ENCODE measurements at regions not wholly inside any gene's neighbourhood (a gene's known extent, or its start where the extent isn't known, plus 50 kb on each side); places are given as distances from the start of the nearest gene placed in this dataset.

- Histone ChIP-seq H3K27ac (ENCODE audit: low read depth, low read length) (no peak overlapping the region), H3K9me2 (replicated peaks; ENCODE audit: control insufficient read depth, low read length) (no peaks in the 10 kb centered on the region), H3K4me3 (ENCODE audit: low read length) (no peak overlapping the region), H3K4me2 (ENCODE audit: low read length) (no peak overlapping the region), H3K4me1 (ENCODE audit: control insufficient read depth, low read length) (no peaks in the 10 kb centered on the region), H3K36me3 (ENCODE audit: control insufficient read depth, low read length) (no peaks in the 10 kb centered on the region), H3K9me3 (ENCODE audit: control insufficient read depth, insufficient read depth, low read length) (peaks cover 5% of the 10 kb centered on the region; the same call in 1 of the 2 replicates), H3F3A (ENCODE audit: control insufficient read depth, insufficient read depth) (no peaks in the 10 kb centered on the region; the same call in 1 of the 2 replicates), H4K20me1 (ENCODE audit: control insufficient read depth, insufficient read depth, low read depth, low read length) (no peaks in the 10 kb centered on the region), H3K27me3 (ENCODE audit: control insufficient read depth, low read length) (no peaks in the 10 kb centered on the region), H3K79me2 (ENCODE audit: control insufficient read depth, low read length) (no peaks in the 10 kb centered on the region)
- TF ChIP-seq CTCF (IDR thresholded peaks at IDR 0.05; ENCODE audit: low read depth, low read length, poor library complexity, severe bottlenecking) (no peak), EZH2phosphoT487 (IDR thresholded peaks at IDR 0.05; ENCODE audit: borderline replicate concordance, low read length) (no peak)
These were observed 55.5 kb upstream of the DYRK2 start for GRCh38 chr12:67593041-67593440.

- no peak for TF ChIP-seq CTCF (IDR thresholded peaks at IDR 0.05; ENCODE audit: low read depth, low read length, poor library complexity, severe bottlenecking)
- TF ChIP-seq EZH2phosphoT487 (IDR thresholded peaks at IDR 0.05; ENCODE audit: borderline replicate concordance, low read length) = no peak
- Histone ChIP-seq H3K27ac (ENCODE audit: low read depth, low read length) (no peak overlapping the region), H3K9me3 (ENCODE audit: control insufficient read depth, insufficient read depth, low read length) (peaks cover 5% of the 10 kb centered on the region; the same call in 1 of the 2 replicates), H4K20me1 (ENCODE audit: control insufficient read depth, insufficient read depth, low read depth, low read length) (no peaks in the 10 kb centered on the region), H3K9me2 (replicated peaks; ENCODE audit: control insufficient read depth, low read length) (no peaks in the 10 kb centered on the region), H3K4me3 (ENCODE audit: low read length) (no peak overlapping the region), H3K4me1 (ENCODE audit: control insufficient read depth, low read length) (no peaks in the 10 kb centered on the region), H3K27me3 (ENCODE audit: control insufficient read depth, low read length) (no peaks in the 10 kb centered on the region), H3K79me2 (ENCODE audit: control insufficient read depth, low read length) (no peaks in the 10 kb centered on the region), H3F3A (ENCODE audit: control insufficient read depth, insufficient read depth) (no peaks in the 10 kb centered on the region; the same call in 1 of the 2 replicates), H3K36me3 (ENCODE audit: control insufficient read depth, low read length) (no peaks in the 10 kb centered on the region), H3K4me2 (ENCODE audit: low read length) (no peak overlapping the region)
These were observed 54.8 kb upstream of the DYRK2 start for GRCh38 chr12:67593461-67594330.

- Histone ChIP-seq H3K27ac (ENCODE audit: low read depth, low read length) (no peak overlapping the region), H3K4me1 (ENCODE audit: control insufficient read depth, low read length) (no peaks in the 10 kb centered on the region), H4K20me1 (ENCODE audit: control insufficient read depth, insufficient read depth, low read depth, low read length) (no peaks in the 10 kb centered on the region), H3K27me3 (ENCODE audit: control insufficient read depth, low read length) (no peaks in the 10 kb centered on the region), H3K79me2 (ENCODE audit: control insufficient read depth, low read length) (no peaks in the 10 kb centered on the region), H3K36me3 (ENCODE audit: control insufficient read depth, low read length) (no peaks in the 10 kb centered on the region), H3K9me2 (replicated peaks; ENCODE audit: control insufficient read depth, low read length) (no peaks in the 10 kb centered on the region), H3K9me3 (ENCODE audit: control insufficient read depth, insufficient read depth, low read length) (peaks cover 5% of the 10 kb centered on the region; the same call in 1 of the 2 replicates), H3K4me2 (ENCODE audit: low read length) (no peak overlapping the region), H3F3A (ENCODE audit: control insufficient read depth, insufficient read depth) (no peaks in the 10 kb centered on the region; the same call in 1 of the 2 replicates), H3K4me3 (ENCODE audit: low read length) (no peak overlapping the region)
- TF ChIP-seq CTCF (IDR thresholded peaks at IDR 0.05; ENCODE audit: low read depth, low read length, poor library complexity, severe bottlenecking) (no peak), EZH2phosphoT487 (IDR thresholded peaks at IDR 0.05; ENCODE audit: borderline replicate concordance, low read length) (no peak)
These were observed 53.7 kb upstream of the DYRK2 start for GRCh38 chr12:67594888-67595287.
